GM21447 (cell line): ENCODE measurements at regions not wholly inside any gene's neighbourhood (a gene's known extent, or its start where the extent isn't known, plus 50 kb on each side); places are given as distances from the start of the nearest gene placed in this dataset.
"Not testable (repeated sequence)": the region's sequence is repeated elsewhere in the genome, so short reads cannot be mapped to it uniquely, and the experiment has no call there.

Experiments used
- ATAC-seq: cut with Tn5 transposase; IDR thresholded peaks from one replicate; pipeline ENCODE4 v1.9.1; 2021; ENCODE audit not compliant: unreplicated experiment

GRCh38 chr18:1530650-1531049, 626.0 kb downstream of the ADCYAP1 start:
- no peak for ATAC-seq

- no peak for ATAC-seq
Observed at GRCh38 chr18:1539276-1539675, 634.6 kb downstream of the ADCYAP1 start.

- ATAC-seq: no peak
Observed at GRCh38 chr18:1541478-1541877, 636.8 kb downstream of the ADCYAP1 start.

- ATAC-seq: no peak
Observed at GRCh38 chr18:1542230-1542774, 637.6 kb downstream of the ADCYAP1 start.

- no peak for ATAC-seq
Observed at GRCh38 chr18:1544016-1544415, 639.3 kb downstream of the ADCYAP1 start.

GRCh38 chr18:1557711-1558110, 653.0 kb downstream of the ADCYAP1 start:
- ATAC-seq: not testable (repeated sequence)

GRCh38 chr18:1559563-1559962, 654.9 kb downstream of the ADCYAP1 start:
- no peak for ATAC-seq

GRCh38 chr18:1564793-1565192, 660.1 kb downstream of the ADCYAP1 start:
- no peak for ATAC-seq

GRCh38 chr18:1571206-1571605, 666.5 kb downstream of the ADCYAP1 start:
- ATAC-seq: no peak

GRCh38 chr18:1573732-1574131, 669.1 kb downstream of the ADCYAP1 start:
- no peak for ATAC-seq

- ATAC-seq: no peak
Observed at GRCh38 chr18:1575084-1575483, 670.4 kb downstream of the ADCYAP1 start.

GRCh38 chr18:1578505-1578904, 673.8 kb downstream of the ADCYAP1 start:
- no peak for ATAC-seq

- ATAC-seq: no peak
Observed at GRCh38 chr18:1581581-1581980, 676.9 kb downstream of the ADCYAP1 start.

GRCh38 chr18:1585881-1586488, 681.3 kb downstream of the ADCYAP1 start:
- no peak for ATAC-seq

GRCh38 chr18:1593091-1593490, 688.4 kb downstream of the ADCYAP1 start:
- no peak for ATAC-seq

GRCh38 chr18:1595195-1595594, 690.5 kb downstream of the ADCYAP1 start:
- no peak for ATAC-seq

GRCh38 chr18:1599196-1599595, 694.5 kb downstream of the ADCYAP1 start:
- ATAC-seq: no peak

GRCh38 chr18:1604751-1605150, 700.1 kb downstream of the ADCYAP1 start:
- ATAC-seq: no peak

GRCh38 chr18:1618364-1618763, 713.7 kb downstream of the ADCYAP1 start:
- ATAC-seq: no peak

- no peak for ATAC-seq
Observed at GRCh38 chr18:1619507-1619906, 714.8 kb downstream of the ADCYAP1 start.

GRCh38 chr18:1624612-1625011, 719.9 kb downstream of the ADCYAP1 start:
- ATAC-seq: no peak

GRCh38 chr18:1627494-1627893, 722.8 kb downstream of the ADCYAP1 start:
- ATAC-seq: no peak

GRCh38 chr18:1648712-1649111, 744.0 kb downstream of the ADCYAP1 start:
- no peak for ATAC-seq
